NCI-H345 treated with DMSO at 0.1 percent for 48 hours (cell line): ENCODE measurements at regions not wholly inside any gene's neighbourhood (a gene's known extent, or its start where the extent isn't known, plus 50 kb on each side); places are given as distances from the start of the nearest gene placed in this dataset.

Experiments
- DNase-seq: peaks from one replicate; lab custom pipeline; 2025; ENCODE audit not compliant: unreplicated experiment; lab: John Stamatoyannopoulos, UW

GRCh38 chr2:144965172-144965571 is 445.3 kb upstream of the ZEB2 start:
- DNase-seq = no peak

GRCh38 chr2:144963031-144963430 is 443.1 kb upstream of the ZEB2 start:
- no peak for DNase-seq

- DNase-seq = no peak
Measured at GRCh38 chr2:144959416-144959815, 439.5 kb upstream of the ZEB2 start.

- no peak for DNase-seq
Measured at GRCh38 chr2:144950899-144951560, 431.1 kb upstream of the ZEB2 start.

- DNase-seq = no peak
Measured at GRCh38 chr2:144948205-144948855, 428.4 kb upstream of the ZEB2 start.

- no peak for DNase-seq
Measured at GRCh38 chr2:144947709-144948037, 427.8 kb upstream of the ZEB2 start.

GRCh38 chr2:144946263-144946662 is 426.3 kb upstream of the ZEB2 start:
- no peak for DNase-seq

- DNase-seq = no peak
Measured at GRCh38 chr2:144944546-144945220, 424.8 kb upstream of the ZEB2 start.

GRCh38 chr2:144943986-144944385 is 424.1 kb upstream of the ZEB2 start:
- no peak for DNase-seq

- DNase-seq = no peak
Measured at GRCh38 chr2:144943293-144943941, 423.5 kb upstream of the ZEB2 start.

GRCh38 chr2:144942516-144943256 is 422.8 kb upstream of the ZEB2 start:
- DNase-seq = no peak

GRCh38 chr2:144941743-144942488 is 422.0 kb upstream of the ZEB2 start:
- DNase-seq = no peak

GRCh38 chr2:144939590-144939989 is 419.7 kb upstream of the ZEB2 start:
- DNase-seq = no peak

- DNase-seq = no peak
Measured at GRCh38 chr2:144937910-144938709, 418.2 kb upstream of the ZEB2 start.

GRCh38 chr2:144937066-144937465 is 417.1 kb upstream of the ZEB2 start:
- DNase-seq = no peak

GRCh38 chr2:144936442-144936841 is 416.5 kb upstream of the ZEB2 start:
- DNase-seq = no peak

GRCh38 chr2:144935736-144936135 is 415.8 kb upstream of the ZEB2 start:
- DNase-seq = no peak

- no peak for DNase-seq
Measured at GRCh38 chr2:144935191-144935590, 415.3 kb upstream of the ZEB2 start.

- no peak for DNase-seq
Measured at GRCh38 chr2:144931960-144932359, 412.0 kb upstream of the ZEB2 start.

- no peak for DNase-seq
Measured at GRCh38 chr2:144931480-144931879, 411.6 kb upstream of the ZEB2 start.
